Natural killer cell (primary cell): ENCODE measurements at regions not wholly inside any gene's neighbourhood (a gene's known extent, or its start where the extent isn't known, plus 50 kb on each side); places are given as distances from the start of the nearest gene placed in this dataset.

Source experiments
- ATAC-seq, 3 donors: fragments of 150-1000 bp in 2 of 3; fragments of 200-7000 bp in 1 of 3; cut with Tn5 transposase; 1 replicate in 1 of 3; 2 replicates in 2 of 3; pipeline ENCODE4 v1.10.0; 2021; ENCODE audit warnings: mild to moderate bottlenecking in 2 of 3, moderate library complexity in 2 of 3
- DNase-seq, 2 donors: peaks; one replicate each; pipeline versions ENCODE4 v3.0.0 to v3.0.0-alpha.2; 2013 to 2021; ENCODE audit warnings: mixed read lengths in 1 of 2
- H3K27ac ChIP-seq: one replicate; pipeline ENCODE4 v1.5.1; 2013; ENCODE audit warnings: mild to moderate bottlenecking, low read length
- H3K27me3 ChIP-seq: one replicate; pipeline ENCODE4 v1.6.1; 2013; ENCODE audit warnings: low read length; ENCODE audit not compliant: control insufficient read depth, insufficient read depth
- H3K36me3 ChIP-seq: one replicate; pipeline ENCODE4 v1.6.1; 2013; ENCODE audit warnings: low read length; ENCODE audit not compliant: control insufficient read depth, insufficient read depth
- H3K4me1 ChIP-seq: one replicate; pipeline ENCODE4 v1.6.1; 2013; ENCODE audit warnings: low read length; ENCODE audit not compliant: control insufficient read depth, insufficient read depth
- H3K4me3 ChIP-seq: one replicate; pipeline ENCODE4 v1.5.1; 2013; ENCODE audit warnings: low read length
- H3K9me3 ChIP-seq: one replicate; pipeline ENCODE4 v1.6.1; 2013; ENCODE audit warnings: low read length; ENCODE audit not compliant: control insufficient read depth, insufficient read depth
- H3K27ac Mint-ChIP-seq, 2 donors: one replicate each; pipeline ENCODE4 v1.8.0; 2022; ENCODE audit warnings: mild to moderate bottlenecking in 2 of 2, mixed read lengths in 2 of 2, moderate library complexity in 1 of 2
- H3K27me3 Mint-ChIP-seq, 2 donors: one replicate each; pipeline ENCODE4 v1.8.0; 2022; ENCODE audit warnings: low read depth in 2 of 2, mixed read lengths in 2 of 2
- H3K36me3 Mint-ChIP-seq: one replicate; pipeline ENCODE4 v1.8.0; 2022; ENCODE audit warnings: mixed read lengths
- H3K4me1 Mint-ChIP-seq, 2 donors: one replicate each; pipeline ENCODE4 v1.8.0; 2022; ENCODE audit warnings: mixed read lengths in 2 of 2
- H3K4me3 Mint-ChIP-seq: one replicate; pipeline ENCODE4 v1.8.0; 2022; ENCODE audit warnings: mild to moderate bottlenecking, moderate library complexity, mixed read lengths
- H3K9me3 Mint-ChIP-seq, 2 donors: one replicate each; pipeline ENCODE4 v1.8.0; 2022; ENCODE audit warnings: mixed read lengths in 2 of 2
- CTCF ChIP-seq: fragments of 200-600 bp; IDR thresholded peaks from one replicate; pipeline ENCODE4 v1.8.0; 2022; ENCODE audit warnings: antibody characterized with exemption
- WGBS: methylation state at CpG from one replicate; pipeline ENCODE4 v1.1.7; 2013; ENCODE audit warnings: missing lambda C conversion rate; ENCODE audit not compliant: insufficient coverage; 5-methylcytosine and 5-hydroxymethylcytosine counted together
- intact Hi-C: fragments of 100-400 bp; cut with micrococcal nuclease; formaldehyde crosslinking; loops from one replicate; pipeline ENCODE4 v1.14.2; 2022

GRCh38 chr4:28926156-28926555 lies 1794.0 kb upstream of the PCDH7 start:
- no peak overlapping the region for H3K27ac ChIP-seq
- no peaks in the 10 kb centered on the region for H3K36me3 Mint-ChIP-seq
- no peaks in the 10 kb centered on the region for H3K9me3 ChIP-seq
- H3K4me3 ChIP-seq = no peak overlapping the region
- H3K27me3 ChIP-seq = no peaks in the 10 kb centered on the region
- H3K36me3 ChIP-seq = no peaks in the 10 kb centered on the region
- H3K4me1 Mint-ChIP-seq = no peaks in the 10 kb centered on the region
- H3K9me3 Mint-ChIP-seq = peaks cover 17 to 24% of the 10 kb centered on the region in 2 donors
- ATAC-seq (no peak), DNase-seq (no peak)
- no peak overlapping the region for H3K27ac Mint-ChIP-seq
- H3K27me3 Mint-ChIP-seq = no peaks in the 10 kb centered on the region
- no peaks in the 10 kb centered on the region for H3K4me1 ChIP-seq
- no peak overlapping the region for H3K4me3 Mint-ChIP-seq
- TF ChIP-seq CTCF = no peak
- intact Hi-C loops = no loop called here

GRCh38 chr4:28942631-28943030 lies 1777.5 kb upstream of the PCDH7 start:
- H3K27ac Mint-ChIP-seq = no peak overlapping the region
- no peaks in the 10 kb centered on the region for H3K4me1 ChIP-seq
- no peak overlapping the region for H3K4me3 ChIP-seq
- H3K36me3 Mint-ChIP-seq = peaks cover 13% of the 10 kb centered on the region
- peaks cover 8 to 28% of the 10 kb centered on the region in 2 donors for H3K9me3 Mint-ChIP-seq
- H3K4me1 Mint-ChIP-seq = no peaks in the 10 kb centered on the region
- no peaks in the 10 kb centered on the region for H3K9me3 ChIP-seq
- no peak overlapping the region for H3K27ac ChIP-seq
- no peaks in the 10 kb centered on the region for H3K27me3 ChIP-seq
- DNase-seq = no peak
- H3K4me3 Mint-ChIP-seq = no peak overlapping the region
- H3K36me3 ChIP-seq = no peaks in the 10 kb centered on the region
- no peak for TF ChIP-seq CTCF
- no peaks in the 10 kb centered on the region for H3K27me3 Mint-ChIP-seq
- intact Hi-C loops = no loop called here
- ATAC-seq = no peak

- Mint-ChIP-seq H3K36me3 (peaks cover 4% of the 10 kb centered on the region), H3K4me3 (no peak overlapping the region), H3K9me3 (peaks cover 6 to 17% of the 10 kb centered on the region in 2 donors), H3K4me1 (no peaks in the 10 kb centered on the region), H3K27me3 (no peaks in the 10 kb centered on the region), H3K27ac (no peak overlapping the region)
- DNase-seq (no peak), ATAC-seq (no peak)
- WGBS = 60% methylated on average over 1 of the region's 1 CpG
- intact Hi-C loops = no loop called here
- Histone ChIP-seq H3K9me3 (no peaks in the 10 kb centered on the region), H3K4me1 (no peaks in the 10 kb centered on the region), H3K27ac (no peak overlapping the region), H3K4me3 (no peak overlapping the region), H3K27me3 (no peaks in the 10 kb centered on the region), H3K36me3 (no peaks in the 10 kb centered on the region)
- TF ChIP-seq CTCF = no peak
Observed at GRCh38 chr4:28947374-28947773, 1772.8 kb upstream of the PCDH7 start.

GRCh38 chr4:28948501-28948900 lies 1771.7 kb upstream of the PCDH7 start:
- Histone ChIP-seq H3K27me3 (no peaks in the 10 kb centered on the region), H3K36me3 (no peaks in the 10 kb centered on the region), H3K4me3 (no peak overlapping the region), H3K4me1 (no peaks in the 10 kb centered on the region), H3K9me3 (no peaks in the 10 kb centered on the region), H3K27ac (no peak overlapping the region)
- Mint-ChIP-seq H3K27me3 (no peaks in the 10 kb centered on the region), H3K36me3 (no peaks in the 10 kb centered on the region), H3K27ac (no peak overlapping the region), H3K4me1 (no peaks in the 10 kb centered on the region), H3K4me3 (no peak overlapping the region), H3K9me3 (peaks cover 3 to 15% of the 10 kb centered on the region in 2 donors)
- ATAC-seq (no peak), DNase-seq (no peak)
- no peak for TF ChIP-seq CTCF
- WGBS = no CpG with 5 or more reads among the region's 2 CpGs
- intact Hi-C loops = no loop called here
